MM.1S (cell line): ENCODE measurements at regions not wholly inside any gene's neighbourhood (a gene's known extent, or its start where the extent isn't known, plus 50 kb on each side); places are given as distances from the start of the nearest gene placed in this dataset.

Experiments used
- EZH2 ChIP-seq: fragments of 300-600 bp; sonication (generic); optimal IDR thresholded peaks from 2 replicates; pipeline ENCODE3; 2017; ENCODE audit warnings: low read depth, mild to moderate bottlenecking, antibody characterized with exemption, low read length, mixed read lengths
- TF ChIP-seq, protein P1 (sequence below): fragments of 300-600 bp; sonication (generic); IDR thresholded peaks from 2 replicates; pipeline ENCODE4 v1.5.1; 2016; ENCODE audit warnings: antibody characterized with exemption, low read length, mixed read lengths

DNA sequence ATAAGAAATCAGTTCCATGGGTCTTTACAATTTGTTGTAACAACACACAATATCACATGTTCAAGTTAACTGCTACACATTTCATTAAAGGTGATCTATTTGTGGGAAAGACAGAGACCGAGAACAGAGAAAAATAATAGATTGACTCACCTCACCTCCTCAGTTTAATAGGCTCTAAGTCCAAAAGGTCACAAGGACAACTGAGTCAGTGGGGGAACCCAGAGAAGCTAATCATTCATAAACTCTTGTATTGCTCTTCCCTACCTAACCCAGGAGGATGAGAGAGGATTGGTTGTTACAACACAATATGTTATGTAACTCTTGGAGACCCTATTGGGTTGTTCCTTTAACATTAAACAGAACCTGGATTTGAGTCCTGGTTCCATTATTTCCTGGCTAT lies 72.2 kb upstream of the CRY1 start:
- TF ChIP-seq, protein P1, sequence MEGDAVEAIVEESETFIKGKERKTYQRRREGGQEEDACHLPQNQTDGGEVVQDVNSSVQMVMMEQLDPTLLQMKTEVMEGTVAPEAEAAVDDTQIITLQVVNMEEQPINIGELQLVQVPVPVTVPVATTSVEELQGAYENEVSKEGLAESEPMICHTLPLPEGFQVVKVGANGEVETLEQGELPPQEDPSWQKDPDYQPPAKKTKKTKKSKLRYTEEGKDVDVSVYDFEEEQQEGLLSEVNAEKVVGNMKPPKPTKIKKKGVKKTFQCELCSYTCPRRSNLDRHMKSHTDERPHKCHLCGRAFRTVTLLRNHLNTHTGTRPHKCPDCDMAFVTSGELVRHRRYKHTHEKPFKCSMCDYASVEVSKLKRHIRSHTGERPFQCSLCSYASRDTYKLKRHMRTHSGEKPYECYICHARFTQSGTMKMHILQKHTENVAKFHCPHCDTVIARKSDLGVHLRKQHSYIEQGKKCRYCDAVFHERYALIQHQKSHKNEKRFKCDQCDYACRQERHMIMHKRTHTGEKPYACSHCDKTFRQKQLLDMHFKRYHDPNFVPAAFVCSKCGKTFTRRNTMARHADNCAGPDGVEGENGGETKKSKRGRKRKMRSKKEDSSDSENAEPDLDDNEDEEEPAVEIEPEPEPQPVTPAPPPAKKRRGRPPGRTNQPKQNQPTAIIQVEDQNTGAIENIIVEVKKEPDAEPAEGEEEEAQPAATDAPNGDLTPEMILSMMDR = no peak
- TF ChIP-seq EZH2 = no peak
